Breast epithelium (tissue), 4 donors: ENCODE measurements at regions not wholly inside any gene's neighbourhood (a gene's known extent, or its start where the extent isn't known, plus 50 kb on each side); places are given as distances from the start of the nearest gene placed in this dataset.

Experiments used
- DNase-seq, 2 donors: peaks; one replicate each; pipeline ENCODE4 v3.0.0-alpha.2; 2019; ENCODE audit warnings: low spot score in 2 of 2
- H3K27ac ChIP-seq, 2 donors: fragments of 200-600 bp; sonication (generic) in 1 of 2; one replicate each; pipeline ENCODE4 v1.5.1; 2016 to 2019; ENCODE audit warnings: mild to moderate bottlenecking in 1 of 2
- H3K27me3 ChIP-seq, 2 donors: fragments of 200-600 bp; sonication (generic) in 1 of 2; one replicate each; pipeline versions ENCODE4 v1.5.1 to v1.6.0; 2017 to 2019; ENCODE audit warnings: control low read depth in 1 of 2, mild to moderate bottlenecking in 1 of 2
- H3K36me3 ChIP-seq: fragments of 200-600 bp; one replicate; pipeline ENCODE4 v1.5.1; 2019
- H3K4me1 ChIP-seq, 2 donors: fragments of 200-600 bp; sonication (generic); one replicate each; pipeline ENCODE4 v1.5.1; 2016 to 2019; ENCODE audit warnings: control low read depth in 1 of 2
- H3K4me3 ChIP-seq, 3 donors: fragments of 200-600 bp; sonication (generic); 1 replicate in 2 of 3; 2 replicates in 1 of 3; pipeline ENCODE4 v1.5.1; 2016 to 2019; ENCODE audit warnings: mild to moderate bottlenecking in 3 of 3, moderate library complexity in 2 of 3
- H3K9me3 ChIP-seq, 2 donors: fragments of 200-600 bp; sonication (generic) in 1 of 2; one replicate each; pipeline ENCODE4 v1.5.1; 2016 to 2019; ENCODE audit warnings: control low read depth in 1 of 2
- CTCF ChIP-seq, 3 donors: fragments of 450-650 bp; IDR thresholded peaks; one replicate each; pipeline ENCODE4 v1.5.1; 2016 to 2017; ENCODE audit warnings: antibody characterized with exemption in 3 of 3, mild to moderate bottlenecking in 3 of 3, moderate library complexity in 3 of 3
- POLR2A ChIP-seq: fragments of 450-650 bp; IDR thresholded peaks from one replicate; pipeline ENCODE4 v1.6.1; 2016; ENCODE audit warnings: antibody characterized with exemption, mild to moderate bottlenecking, moderate library complexity
- POLR2AphosphoS5 ChIP-seq, 3 donors: sonication (generic); formaldehyde crosslinking; IDR thresholded peaks; one replicate each; pipeline ENCODE4 v1.6.1; 2017; ENCODE audit warnings: antibody characterized with exemption in 3 of 3
- intact Hi-C: fragments of 100-400 bp; cut with DNase I; formaldehyde crosslinking; loops from one replicate; pipeline ENCODE4 v1.15.1; 2023; ENCODE audit warnings: low total_unique reads

GRCh38 chr5:104526866-104527265, 964.3 kb upstream of the NUDT12 start:
- intact Hi-C loops = no loop called here
- Histone ChIP-seq H3K9me3 (no peaks in the 10 kb centered on the region), H3K4me3 (no peak overlapping the region), H3K27ac (no peak overlapping the region), H3K27me3 (no peaks in the 10 kb centered on the region), H3K4me1 (no peaks in the 10 kb centered on the region), H3K36me3 (no peaks in the 10 kb centered on the region)
- DNase-seq = no peak
- TF ChIP-seq CTCF (IDR thresholded peaks at IDR 0.05) = no peak
- no peak for TF ChIP-seq POLR2A
- no peak for TF ChIP-seq POLR2AphosphoS5 (IDR thresholded peaks at IDR 0.05)

- no peaks in the 10 kb centered on the region for H3K4me1 ChIP-seq
- no peaks in the 10 kb centered on the region for H3K27me3 ChIP-seq
- H3K4me3 ChIP-seq = no peak overlapping the region
- peaks cover 0 to 29% of the 10 kb centered on the region in 2 donors for H3K9me3 ChIP-seq
- intact Hi-C loops = no loop called here
- TF ChIP-seq POLR2A (no peak), CTCF (IDR thresholded peaks at IDR 0.05) (no peak), POLR2AphosphoS5 (IDR thresholded peaks at IDR 0.05) (no peak)
- H3K27ac ChIP-seq = no peak overlapping the region
- DNase-seq = no peak
- no peaks in the 10 kb centered on the region for H3K36me3 ChIP-seq
These were observed 951.1 kb upstream of the NUDT12 start for GRCh38 chr5:104513640-104514072.

DNA sequence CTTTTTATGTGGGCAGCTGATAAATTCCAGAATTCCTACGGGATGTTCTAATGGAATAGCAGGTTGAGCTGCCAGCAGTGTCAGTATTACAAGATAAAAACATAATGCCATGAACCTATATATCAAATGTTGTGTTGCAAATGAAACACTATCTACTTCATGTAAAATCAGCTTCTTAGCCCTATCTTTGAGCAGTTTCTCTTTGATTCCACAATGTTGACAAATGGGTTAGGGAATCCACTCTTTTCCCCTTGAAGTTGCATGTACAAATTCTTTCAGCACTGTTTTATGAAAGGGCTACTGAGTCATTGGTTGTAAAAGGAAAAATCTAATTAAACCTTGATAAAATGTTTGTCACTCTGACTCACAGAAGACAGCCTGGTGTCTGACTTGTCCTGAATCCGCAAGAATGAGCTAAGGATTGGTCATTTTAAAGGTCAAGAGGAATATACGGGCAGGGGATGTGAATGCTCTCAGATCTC, 950.6 kb upstream of the NUDT12 start:
- no peaks in the 10 kb centered on the region for H3K36me3 ChIP-seq
- peaks cover 0 to 29% of the 10 kb centered on the region in 2 donors for H3K9me3 ChIP-seq
- no peak overlapping the region for H3K4me3 ChIP-seq
- no peak for DNase-seq
- H3K27ac ChIP-seq = no peak overlapping the region
- no peak for TF ChIP-seq CTCF (IDR thresholded peaks at IDR 0.05)
- H3K4me1 ChIP-seq = no peaks in the 10 kb centered on the region
- intact Hi-C loops = no loop called here
- no peaks in the 10 kb centered on the region for H3K27me3 ChIP-seq

GRCh38 chr5:104512063-104512825, 949.7 kb upstream of the NUDT12 start:
- Histone ChIP-seq H3K27ac (no peak overlapping the region), H3K27me3 (no peaks in the 10 kb centered on the region), H3K36me3 (no peaks in the 10 kb centered on the region), H3K9me3 (peaks cover 0 to 36% of the 10 kb centered on the region in 2 donors), H3K4me3 (no peak overlapping the region), H3K4me1 (no peaks in the 10 kb centered on the region)
- DNase-seq = no peak
- intact Hi-C loops = no loop called here
- TF ChIP-seq POLR2A = no peak
- no peak for TF ChIP-seq POLR2AphosphoS5 (IDR thresholded peaks at IDR 0.05)
- no peak for TF ChIP-seq CTCF (IDR thresholded peaks at IDR 0.05)

DNA sequence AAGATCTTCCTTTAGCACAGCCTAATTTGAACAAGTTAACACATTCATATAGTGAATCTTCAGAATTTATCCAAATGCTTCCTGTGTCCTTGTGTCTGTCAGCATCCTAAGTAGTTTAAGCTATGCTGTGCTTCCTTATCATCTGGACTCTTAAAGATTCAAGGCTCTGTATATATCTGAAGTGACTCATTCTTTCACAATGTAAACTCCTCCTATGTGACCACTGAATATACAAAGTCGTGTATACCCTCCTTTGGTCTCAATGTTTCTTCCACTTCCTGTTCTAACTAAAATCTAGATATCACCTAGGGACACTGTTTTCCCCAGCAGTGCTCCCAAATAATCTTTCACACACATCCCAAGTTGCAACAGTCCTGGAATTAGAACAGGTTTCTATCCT, 935.7 kb upstream of the NUDT12 start:
- intact Hi-C loops = no loop called here

More for the DNA sequence above, 935.7 kb upstream of the NUDT12 start:
- Histone ChIP-seq H3K4me3 (no peak overlapping the region), H3K36me3 (no peaks in the 10 kb centered on the region), H3K27me3 (no peaks in the 10 kb centered on the region), H3K9me3 (no peaks in the 10 kb centered on the region), H3K27ac (no peak overlapping the region), H3K4me1 (no peaks in the 10 kb centered on the region)
- no peak for DNase-seq
- TF ChIP-seq CTCF (IDR thresholded peaks at IDR 0.05) = no peak
- TF ChIP-seq POLR2A = no peak
- TF ChIP-seq POLR2AphosphoS5 (IDR thresholded peaks at IDR 0.05) = no peak
